IPS-20b (cell line): ENCODE measurements at regions not wholly inside any gene's neighbourhood (a gene's known extent, or its start where the extent isn't known, plus 50 kb on each side); places are given as distances from the start of the nearest gene placed in this dataset.

Source experiments
- H3K27ac ChIP-seq: one replicate; pipeline ENCODE4 v1.5.1; 2013; ENCODE audit warnings: low read length
- H3K27me3 ChIP-seq: 2 replicates; pipeline ENCODE4 v1.6.1; 2013; ENCODE audit warnings: mild to moderate bottlenecking, low read length, inconsistent platforms; ENCODE audit not compliant: insufficient read depth
- H3K36me3 ChIP-seq: 2 replicates; pipeline ENCODE4 v1.6.1; 2013; ENCODE audit warnings: low read depth, mild to moderate bottlenecking, inconsistent platforms, low read length, moderate library complexity; ENCODE audit not compliant: insufficient read depth
- H3K4me1 ChIP-seq: 2 replicates; pipeline ENCODE4 v1.6.1; 2013; ENCODE audit warnings: mild to moderate bottlenecking, control low read depth, inconsistent platforms, low read length, moderate library complexity; ENCODE audit not compliant: insufficient read depth
- H3K4me3 ChIP-seq: 2 replicates; pipeline ENCODE4 v1.5.1; 2013; ENCODE audit warnings: mild to moderate bottlenecking, low read length, inconsistent platforms
- H3K9ac ChIP-seq: 2 replicates; pipeline ENCODE4 v1.6.1; 2013; ENCODE audit warnings: low read depth, mild to moderate bottlenecking, inconsistent platforms, low read length, moderate library complexity
- H3K9me3 ChIP-seq: 2 replicates; pipeline ENCODE4 v1.6.1; 2013; ENCODE audit warnings: mild to moderate bottlenecking, low read depth, low read length, inconsistent platforms; ENCODE audit not compliant: insufficient read depth

GRCh38 chr14:54166049-54166950 lies 209.7 kb upstream of the BMP4 start:
- H3K36me3 ChIP-seq, result no peaks in the 10 kb centered on the region
- H3K9me3 ChIP-seq, result no peaks in the 10 kb centered on the region
- H3K4me3 ChIP-seq, result no peak overlapping the region
- H3K27me3 ChIP-seq, result no peaks in the 10 kb centered on the region
- H3K27ac ChIP-seq, result no peak overlapping the region
- H3K4me1 ChIP-seq, result 0 out of 2 replicates have a peak, but pooled peaks cover 3% of the 10 kb centered on the region
- no peak overlapping the region for H3K9ac ChIP-seq

GRCh38 chr14:54168489-54168888 lies 211.9 kb upstream of the BMP4 start:
- no peak overlapping the region for H3K4me3 ChIP-seq
- 0 out of 2 replicates have a peak, but pooled peaks cover 3% of the 10 kb centered on the region for H3K4me1 ChIP-seq
- H3K27ac ChIP-seq, result no peak overlapping the region
- no peak overlapping the region for H3K9ac ChIP-seq
- no peaks in the 10 kb centered on the region for H3K27me3 ChIP-seq
- no peaks in the 10 kb centered on the region for H3K36me3 ChIP-seq
- no peaks in the 10 kb centered on the region for H3K9me3 ChIP-seq

- H3K9me3 ChIP-seq, result no peaks in the 10 kb centered on the region
- no peaks in the 10 kb centered on the region for H3K36me3 ChIP-seq
- H3K27ac ChIP-seq, result no peak overlapping the region
- H3K4me3 ChIP-seq, result no peak overlapping the region
- H3K4me1 ChIP-seq, result 0 out of 2 replicates have a peak, but pooled peaks cover 3% of the 10 kb centered on the region
- H3K9ac ChIP-seq, result no peak overlapping the region
- H3K27me3 ChIP-seq, result no peaks in the 10 kb centered on the region
Observed at GRCh38 chr14:54169254-54169924, 212.8 kb upstream of the BMP4 start.

GRCh38 chr14:54170301-54170700 lies 213.7 kb upstream of the BMP4 start:
- Histone ChIP-seq H3K4me3 (no peak overlapping the region), H3K36me3 (no peaks in the 10 kb centered on the region), H3K27me3 (no peaks in the 10 kb centered on the region), H3K27ac (no peak overlapping the region), H3K4me1 (0 out of 2 replicates have a peak, but pooled peaks cover 3% of the 10 kb centered on the region), H3K9me3 (no peaks in the 10 kb centered on the region), H3K9ac (no peak overlapping the region)

GRCh38 chr14:54172114-54172513 lies 215.5 kb upstream of the BMP4 start:
- Histone ChIP-seq H3K9me3 (no peaks in the 10 kb centered on the region), H3K27ac (no peak overlapping the region), H3K36me3 (no peaks in the 10 kb centered on the region), H3K9ac (no peak overlapping the region), H3K4me3 (no peak overlapping the region), H3K27me3 (no peaks in the 10 kb centered on the region), H3K4me1 (no peaks in the 10 kb centered on the region)

- no peak overlapping the region for H3K4me3 ChIP-seq
- H3K36me3 ChIP-seq, result no peaks in the 10 kb centered on the region
- H3K4me1 ChIP-seq, result no peaks in the 10 kb centered on the region
- no peak overlapping the region for H3K27ac ChIP-seq
- no peaks in the 10 kb centered on the region for H3K27me3 ChIP-seq
- no peaks in the 10 kb centered on the region for H3K9me3 ChIP-seq
- H3K9ac ChIP-seq, result no peak overlapping the region
Observed at GRCh38 chr14:54172562-54172961, 215.9 kb upstream of the BMP4 start.

GRCh38 chr14:54173802-54174201 lies 217.2 kb upstream of the BMP4 start:
- no peaks in the 10 kb centered on the region for H3K4me1 ChIP-seq
- H3K27ac ChIP-seq, result no peak overlapping the region
- H3K27me3 ChIP-seq, result no peaks in the 10 kb centered on the region
- no peak overlapping the region for H3K4me3 ChIP-seq
- H3K9ac ChIP-seq, result no peak overlapping the region
- H3K36me3 ChIP-seq, result no peaks in the 10 kb centered on the region
- H3K9me3 ChIP-seq, result no peaks in the 10 kb centered on the region

- Histone ChIP-seq H3K27ac (no peak overlapping the region), H3K27me3 (no peaks in the 10 kb centered on the region), H3K4me1 (no peaks in the 10 kb centered on the region), H3K9me3 (no peaks in the 10 kb centered on the region), H3K36me3 (no peaks in the 10 kb centered on the region), H3K4me3 (no peak overlapping the region), H3K9ac (no peak overlapping the region)
Observed at GRCh38 chr14:54174457-54174856, 217.8 kb upstream of the BMP4 start.

GRCh38 chr14:54175298-54175942 lies 218.8 kb upstream of the BMP4 start:
- no peaks in the 10 kb centered on the region for H3K9me3 ChIP-seq
- H3K9ac ChIP-seq, result no peak overlapping the region
- H3K36me3 ChIP-seq, result no peaks in the 10 kb centered on the region
- H3K4me1 ChIP-seq, result no peaks in the 10 kb centered on the region
- H3K27ac ChIP-seq, result no peak overlapping the region
- no peak overlapping the region for H3K4me3 ChIP-seq
- no peaks in the 10 kb centered on the region for H3K27me3 ChIP-seq

GRCh38 chr14:54177019-54177418 lies 219.8 kb upstream of the CDKN3 start:
- Histone ChIP-seq H3K9me3 (no peaks in the 10 kb centered on the region), H3K36me3 (no peaks in the 10 kb centered on the region), H3K4me3 (no peak overlapping the region), H3K27ac (no peak overlapping the region), H3K4me1 (no peaks in the 10 kb centered on the region), H3K27me3 (no peaks in the 10 kb centered on the region), H3K9ac (no peak overlapping the region)

- H3K4me3 ChIP-seq, result no peak overlapping the region
- no peaks in the 10 kb centered on the region for H3K27me3 ChIP-seq
- no peaks in the 10 kb centered on the region for H3K36me3 ChIP-seq
- H3K9ac ChIP-seq, result no peak overlapping the region
- no peaks in the 10 kb centered on the region for H3K9me3 ChIP-seq
- H3K27ac ChIP-seq, result no peak overlapping the region
- H3K4me1 ChIP-seq, result no peaks in the 10 kb centered on the region
Observed at GRCh38 chr14:54177641-54178621, 218.9 kb upstream of the CDKN3 start.
